Transverse colon (tissue), 4 donors: ENCODE measurements at regions not wholly inside any gene's neighbourhood (a gene's known extent, or its start where the extent isn't known, plus 50 kb on each side); places are given as distances from the start of the nearest gene placed in this dataset.

Experiments
- CTCF ChIP-seq, 5 experiments: fragments of 200-600 bp in 3 of 5; fragments of 450-650 bp in 2 of 5; sonication (generic) in 3 of 5; IDR thresholded peaks; 1 replicate in 2 of 5; 2 replicates in 3 of 5; pipeline ENCODE4 v1.5.1; 2016 to 2017; ENCODE audit warnings: antibody characterized with exemption in 5 of 5, inconsistent platforms in 3 of 5, mild to moderate bottlenecking in 2 of 5, moderate library complexity in 1 of 5
- EP300 ChIP-seq: sonication (generic); formaldehyde crosslinking; IDR thresholded peaks from one replicate; pipeline ENCODE4 v1.6.1; 2017; ENCODE audit warnings: antibody characterized with exemption, low read depth
- POLR2A ChIP-seq: fragments of 450-650 bp; IDR thresholded peaks from one replicate; pipeline ENCODE4 v1.6.1; 2016; ENCODE audit warnings: antibody characterized with exemption, mild to moderate bottlenecking, moderate library complexity
- POLR2AphosphoS5 ChIP-seq, 3 donors: sonication (generic); formaldehyde crosslinking; IDR thresholded peaks; one replicate each; pipeline ENCODE4 v1.6.1; 2016; ENCODE audit warnings: antibody characterized with exemption in 3 of 3

- no peak for TF ChIP-seq POLR2A
- TF ChIP-seq CTCF (IDR thresholded peaks at IDR 0.05) = no peak
- no peak for TF ChIP-seq POLR2AphosphoS5 (IDR thresholded peaks at IDR 0.05)
- TF ChIP-seq EP300 = no peak
Measured at GRCh38 chr7:156437021-156437614, 203.5 kb upstream of the RNF32 start.
